HG02678 (cell line): ENCODE measurements at regions not wholly inside any gene's neighbourhood (a gene's known extent, or its start where the extent isn't known, plus 50 kb on each side); places are given as distances from the start of the nearest gene placed in this dataset.
"Not testable (repeated sequence)": the region's sequence is repeated elsewhere in the genome, so short reads cannot be mapped to it uniquely, and the experiment has no call there.

ENCODE experiments used
- ATAC-seq: cut with Tn5 transposase; IDR thresholded peaks from one replicate; pipeline ENCODE4 v1.9.1; 2021; ENCODE audit warnings: mild to moderate bottlenecking, moderate library complexity; ENCODE audit not compliant: unreplicated experiment

GRCh38 chr1:191700922-191701321 lies 457.3 kb upstream of the RGS18 start:
- no peak for ATAC-seq

- ATAC-seq, result no peak
Observed at GRCh38 chr1:191702124-191702523, 456.1 kb upstream of the RGS18 start.

GRCh38 chr1:191707288-191707687 lies 451.0 kb upstream of the RGS18 start:
- no peak for ATAC-seq

- ATAC-seq, result no peak
Observed at GRCh38 chr1:191709215-191709614, 449.0 kb upstream of the RGS18 start.

- no peak for ATAC-seq
Observed at GRCh38 chr1:191711961-191712360, 446.3 kb upstream of the RGS18 start.

- no peak for ATAC-seq
Observed at GRCh38 chr1:191714845-191715244, 443.4 kb upstream of the RGS18 start.

GRCh38 chr1:191729742-191730141 lies 428.5 kb upstream of the RGS18 start:
- ATAC-seq, result no peak

- ATAC-seq, result not testable (repeated sequence)
Observed at GRCh38 chr1:191731608-191732302, 426.5 kb upstream of the RGS18 start.

GRCh38 chr1:191734321-191734720 lies 423.9 kb upstream of the RGS18 start:
- ATAC-seq, result no peak

GRCh38 chr1:191739544-191739943 lies 418.7 kb upstream of the RGS18 start:
- no peak for ATAC-seq

- ATAC-seq, result no peak
Observed at GRCh38 chr1:191752342-191752741, 405.9 kb upstream of the RGS18 start.

GRCh38 chr1:191760016-191760415 lies 398.2 kb upstream of the RGS18 start:
- ATAC-seq, result no peak

GRCh38 chr1:191788551-191788950 lies 369.7 kb upstream of the RGS18 start:
- no peak for ATAC-seq

GRCh38 chr1:191798178-191798577 lies 360.1 kb upstream of the RGS18 start:
- ATAC-seq, result no peak

GRCh38 chr1:191804311-191804710 lies 354.0 kb upstream of the RGS18 start:
- ATAC-seq, result no peak

- not testable (repeated sequence) for ATAC-seq
Observed at GRCh38 chr1:191813593-191813992, 344.7 kb upstream of the RGS18 start.

- ATAC-seq, result no peak
Observed at GRCh38 chr1:191818198-191818597, 340.1 kb upstream of the RGS18 start.

GRCh38 chr1:191831572-191831971 lies 326.7 kb upstream of the RGS18 start:
- no peak for ATAC-seq

- no peak for ATAC-seq
Observed at GRCh38 chr1:191839891-191840290, 318.4 kb upstream of the RGS18 start.

- ATAC-seq, result no peak
Observed at GRCh38 chr1:191851799-191852595, 306.3 kb upstream of the RGS18 start.

GRCh38 chr1:191852907-191853306 lies 305.4 kb upstream of the RGS18 start:
- no peak for ATAC-seq

- no peak for ATAC-seq
Observed at GRCh38 chr1:191857600-191857999, 300.7 kb upstream of the RGS18 start.
